Activated CD4-positive, alpha-beta T cell treated with anti-CD3 and anti-CD28 coated beads, Interleukin-2, Interleukin-4, amounts not matched to agents 100 ng/mL and 50 ng/mL, durations not matched to agents 16 hours and 8 hours (primary cell): ENCODE measurements at regions not wholly inside any gene's neighbourhood (a gene's known extent, or its start where the extent isn't known, plus 50 kb on each side); places are given as distances from the start of the nearest gene placed in this dataset.

Source experiments
- DNase-seq: peaks from one replicate; pipeline ENCODE4 v3.0.0-alpha.2; 2020; ENCODE audit warnings: low spot score

GRCh38 chr20:53837126-53837826, 233.1 kb downstream of the BCAS1 start:
- no peak for DNase-seq

DNA sequence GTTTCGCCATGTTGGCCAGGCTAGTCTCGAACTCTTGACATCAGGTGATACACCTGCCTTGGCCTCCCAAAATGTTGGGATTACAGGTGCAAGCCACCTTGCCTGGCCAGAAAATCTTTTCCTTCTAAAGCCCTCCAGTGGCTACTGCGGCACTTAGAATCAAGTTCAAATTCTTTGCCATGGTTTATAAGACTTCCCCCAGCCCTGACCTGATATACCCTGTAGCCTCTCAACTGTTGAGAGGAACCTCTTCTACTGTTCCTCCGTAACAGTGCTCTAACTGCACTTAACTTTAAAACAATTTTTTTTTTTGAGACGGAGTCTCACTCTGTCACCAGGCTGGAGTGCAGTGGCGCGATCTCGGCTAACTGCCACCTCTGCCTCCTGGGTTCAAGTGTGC, 235.6 kb downstream of the BCAS1 start:
- DNase-seq: no peak

DNA sequence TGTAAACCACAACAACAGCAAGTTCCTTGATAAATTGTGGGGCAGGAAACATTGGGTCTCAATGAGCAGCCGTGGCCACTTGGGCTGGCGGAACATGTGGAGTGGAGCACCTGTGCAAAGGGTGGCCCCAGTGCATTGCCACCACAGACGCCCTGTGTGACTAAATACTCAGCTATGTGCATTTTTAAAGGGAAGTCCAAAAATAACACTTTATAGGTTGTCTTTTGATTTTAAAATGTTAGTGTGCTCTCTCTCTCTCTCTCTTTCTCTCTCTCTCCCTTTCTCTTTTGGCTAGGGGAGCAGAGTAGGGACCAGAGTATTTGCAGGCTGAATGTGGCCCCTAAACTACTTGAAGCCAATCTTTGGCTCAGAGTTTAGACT, 236.3 kb downstream of the BCAS1 start:
- no peak for DNase-seq

GRCh38 chr20:53833333-53834061, 236.9 kb downstream of the BCAS1 start:
- DNase-seq: no peak

DNA sequence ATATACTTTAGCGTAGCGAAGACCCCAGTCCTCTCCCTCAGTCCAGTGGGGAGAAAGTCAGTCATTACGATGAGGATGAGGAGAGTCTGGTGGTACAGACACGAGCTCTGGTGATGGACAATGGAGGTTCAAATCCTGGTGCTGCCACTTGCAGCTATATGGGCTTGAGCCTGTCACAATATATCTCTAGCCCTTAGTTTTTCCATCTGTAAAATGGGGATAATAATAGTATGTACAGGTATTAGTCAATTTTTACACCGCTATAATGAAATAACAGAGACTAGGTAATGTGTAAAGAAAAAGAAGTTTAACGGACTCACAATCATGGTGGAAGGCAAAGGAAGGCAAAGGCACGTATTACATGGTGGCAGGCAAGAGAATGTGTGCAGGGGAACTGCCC, 237.9 kb downstream of the BCAS1 start:
- DNase-seq: no peak

DNA sequence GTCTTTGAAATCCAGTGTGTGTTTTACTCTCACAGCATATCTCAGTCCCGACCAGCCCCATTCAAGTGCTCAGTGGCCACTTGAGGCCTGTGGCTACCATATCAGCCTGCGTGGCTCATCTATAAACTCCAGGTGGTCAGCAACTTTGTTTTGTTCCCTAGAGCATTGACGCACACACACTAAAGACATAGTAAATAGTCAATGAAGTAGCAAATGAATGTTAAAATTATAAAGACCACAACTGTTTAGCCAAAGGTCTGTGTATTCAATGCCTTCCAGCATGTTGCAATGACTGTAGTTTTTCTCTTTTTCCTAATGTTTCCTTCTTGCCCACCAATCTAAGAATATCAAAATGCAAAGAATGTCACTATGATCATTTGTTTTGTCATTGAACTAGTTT, 238.2 kb upstream of the ZNF217 start:
- DNase-seq: no peak

DNA sequence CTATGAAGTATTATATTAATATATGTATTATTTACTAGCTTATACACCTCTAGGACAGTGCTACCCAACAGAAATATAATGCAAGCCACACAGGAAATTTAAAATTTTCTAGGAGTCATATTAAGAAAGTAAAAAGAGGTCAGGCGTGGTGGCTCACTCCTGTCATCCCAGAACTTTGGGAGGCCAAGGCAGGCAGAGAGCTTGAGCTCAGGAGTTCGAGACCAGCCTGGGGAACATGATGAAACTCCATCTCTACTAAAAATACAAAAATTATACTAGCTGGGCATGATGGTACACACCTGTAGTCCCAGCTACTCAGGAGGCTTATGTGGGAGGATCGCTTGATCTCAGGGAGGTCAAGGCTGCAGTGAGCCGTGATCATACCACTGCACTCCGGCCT, 237.6 kb upstream of the ZNF217 start:
- no peak for DNase-seq

DNA sequence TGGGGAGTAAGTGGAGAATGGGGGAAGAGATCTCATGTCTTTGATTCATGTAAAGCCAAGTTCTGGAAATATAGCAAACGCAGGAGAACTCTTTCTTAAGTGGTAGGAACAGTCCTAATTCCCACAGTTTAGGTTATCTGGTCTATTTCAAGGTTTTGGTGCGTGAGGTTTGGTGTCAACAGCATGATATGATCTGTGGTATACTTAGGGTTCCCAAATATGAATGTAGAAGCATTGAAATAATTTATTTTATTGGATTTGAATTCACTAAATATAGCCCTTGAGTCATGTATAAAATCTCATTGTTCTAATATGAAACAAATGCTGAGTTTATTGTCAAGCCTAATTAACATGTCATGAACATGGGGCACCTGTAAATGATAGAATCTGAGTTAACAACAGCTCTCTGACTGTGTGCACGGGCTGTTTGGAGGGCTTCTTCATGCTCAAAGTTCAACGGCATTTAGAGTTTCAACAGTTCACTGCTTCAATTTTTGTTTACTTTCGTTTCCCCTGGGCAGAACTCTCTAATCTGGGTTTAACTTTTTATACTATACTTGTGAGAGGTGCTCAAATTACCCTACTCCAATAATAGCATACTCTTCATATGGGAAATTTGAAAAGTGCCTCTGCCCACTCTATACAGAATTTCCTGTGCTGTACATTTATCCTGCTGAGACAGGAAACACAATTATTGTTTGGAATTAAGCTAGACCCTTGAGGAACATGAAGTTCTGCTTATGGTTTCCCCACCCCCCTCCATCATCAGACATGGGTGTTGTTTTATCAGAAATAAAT, 236.3 kb upstream of the ZNF217 start:
- DNase-seq: no peak

DNA sequence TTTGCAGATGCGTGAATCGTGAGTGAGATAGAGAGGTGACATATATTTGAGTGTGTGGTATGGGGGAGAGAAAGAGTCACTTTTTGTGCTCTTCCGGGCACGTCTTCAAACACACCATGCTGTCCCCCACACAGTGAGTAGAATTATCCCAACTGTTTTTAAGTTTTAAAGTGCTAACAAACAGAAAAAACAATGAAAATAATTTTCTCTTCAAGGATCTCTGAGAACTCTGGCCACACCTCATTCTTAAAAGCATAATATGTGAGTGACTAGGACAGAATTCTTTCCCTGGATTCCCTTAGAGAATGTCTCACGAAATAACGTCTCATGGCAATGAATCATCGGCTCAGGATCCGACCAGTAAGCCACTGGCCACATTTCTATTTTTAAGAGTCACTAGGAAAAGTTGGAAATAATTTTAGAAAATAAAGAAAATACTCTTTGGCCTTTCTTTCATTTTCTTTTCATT, 235.7 kb upstream of the ZNF217 start:
- no peak for DNase-seq

- DNase-seq: no peak
Observed at GRCh38 chr20:53828682-53829254, 235.1 kb upstream of the ZNF217 start.

DNA sequence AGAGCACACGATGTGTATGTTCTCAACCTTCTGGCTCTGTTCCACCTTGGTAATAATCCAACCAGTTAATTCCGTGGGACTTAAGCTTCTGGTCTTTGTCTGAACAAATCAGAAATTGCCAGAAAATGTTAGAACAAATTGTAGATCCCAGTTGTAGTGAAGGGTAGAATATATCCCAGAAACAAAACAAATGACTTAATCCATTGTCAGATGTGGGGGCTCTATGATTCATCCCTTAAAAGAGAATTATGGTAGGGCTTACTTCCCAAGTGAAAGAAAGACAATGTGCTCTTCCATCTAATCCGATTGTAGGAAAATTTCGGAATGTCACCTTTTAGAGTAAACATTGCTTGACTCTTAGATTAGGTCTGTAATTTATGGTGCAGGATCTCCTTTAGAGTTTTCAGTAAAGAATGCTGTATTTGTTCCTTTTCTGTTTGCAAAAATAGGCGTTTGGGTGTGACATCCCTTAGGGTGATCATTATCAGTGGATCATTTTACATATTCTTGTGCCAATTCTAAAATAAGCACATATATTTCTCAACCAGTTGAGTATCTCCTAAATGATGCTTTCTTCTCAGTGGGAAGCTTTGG, 234.5 kb upstream of the ZNF217 start:
- DNase-seq: no peak

GRCh38 chr20:53827292-53828087, 233.9 kb upstream of the ZNF217 start:
- DNase-seq: no peak

- no peak for DNase-seq
Observed at GRCh38 chr20:53826597-53827291, 233.1 kb upstream of the ZNF217 start.

DNA sequence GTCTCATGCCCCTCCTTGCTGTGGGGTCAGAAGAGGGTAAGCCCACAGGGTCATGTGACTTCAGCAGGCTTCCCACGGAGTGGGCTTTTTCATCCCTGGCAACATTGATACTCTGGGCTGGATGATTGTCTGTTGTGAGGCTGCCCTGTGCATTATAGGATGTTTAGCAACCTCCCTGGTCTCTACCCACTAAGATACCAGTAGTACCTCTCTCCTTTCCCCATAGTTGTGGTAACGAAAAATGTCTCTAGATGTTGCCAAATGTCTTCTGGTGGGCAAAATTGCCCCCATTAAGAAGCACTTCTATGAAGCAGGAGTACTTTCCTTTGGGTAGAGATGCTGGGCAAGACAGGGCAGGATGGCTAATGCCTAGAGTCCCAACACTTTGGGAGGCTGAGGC, 232.5 kb upstream of the ZNF217 start:
- no peak for DNase-seq

DNA sequence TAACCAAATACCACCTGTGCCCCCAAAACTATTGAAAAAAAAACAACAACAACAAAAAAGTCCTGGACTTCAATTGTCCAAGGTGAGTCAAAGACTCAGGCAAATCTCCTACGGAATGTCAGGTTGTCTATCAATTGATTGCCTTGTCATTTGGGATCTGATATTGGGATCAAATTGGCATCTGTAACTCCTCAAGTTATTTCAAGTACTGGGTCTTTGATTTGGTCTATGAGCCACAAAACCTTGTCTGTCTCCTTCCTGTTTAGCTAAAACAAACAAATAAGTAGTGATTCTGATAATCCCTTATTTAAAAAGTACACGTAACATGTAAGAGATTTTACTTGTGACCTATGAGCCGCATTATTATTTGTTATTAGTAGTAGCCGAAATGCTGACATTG, 231.6 kb upstream of the ZNF217 start:
- DNase-seq: no peak

GRCh38 chr20:53824779-53825178, 231.1 kb upstream of the ZNF217 start:
- DNase-seq: no peak

- DNase-seq: no peak
Observed at GRCh38 chr20:53823121-53823764, 229.6 kb upstream of the ZNF217 start.

DNA sequence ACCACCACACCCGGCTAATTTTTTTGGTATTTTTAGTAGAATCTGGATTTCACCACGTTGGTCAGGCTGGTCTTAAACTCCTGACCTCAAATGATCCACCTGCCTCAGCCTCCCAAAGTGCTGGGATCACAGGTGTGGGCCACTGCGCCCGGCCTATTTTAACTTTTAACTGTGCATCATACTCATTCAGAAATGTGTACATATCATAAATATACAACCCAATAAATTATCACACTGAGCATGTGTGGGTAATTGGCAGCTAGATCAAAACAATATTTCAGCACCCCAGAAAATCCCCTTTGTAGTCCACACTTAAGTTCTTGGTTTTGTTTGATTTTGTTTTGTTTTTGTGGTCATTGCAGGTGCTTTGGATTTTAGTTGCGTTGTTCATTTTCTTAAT, 228.9 kb upstream of the ZNF217 start:
- DNase-seq: no peak

- DNase-seq: no peak
Observed at GRCh38 chr20:53819973-53820451, 226.4 kb upstream of the ZNF217 start.
